Endothelial cell of umbilical vein (primary cell): ENCODE measurements at regions not wholly inside any gene's neighbourhood (a gene's known extent, or its start where the extent isn't known, plus 50 kb on each side); places are given as distances from the start of the nearest gene placed in this dataset.
A peak's percentile ranks its signal among the peaks of the same experiment; 100 is the strongest.

Experiments
- BruUV-seq: library from RNA; stranded (reverse); fragments of 400-500 nt; replicated peaks from 2 replicates; lab custom pipeline; 2021; lab: Mats Ljungman, UMichigan
- CTCF ChIA-PET: fragments of 300-600, 350-600 bp; sonication (Branson Sonifier 250); formaldehyde crosslinking; loops from one replicate; lab custom pipeline; 2021; ENCODE audit warnings: antibody characterized with exemption, inconsistent platforms; lab: Charles Lee
- POLR2A ChIA-PET: fragments of 300-600, 350-600 bp; sonication (Branson Sonifier 250); formaldehyde crosslinking; loops from one replicate; lab custom pipeline; 2021; ENCODE audit warnings: antibody characterized with exemption, inconsistent platforms; lab: Charles Lee
- DNase-seq: peaks from one replicate; pipeline ENCODE4 v3.0.0-alpha.2; 2011; ENCODE audit warnings: low read depth, low spot score
- FAIRE-seq: peaks from 2 replicates; lab custom pipeline; 2011; peaks lifted over from hg19 to GRCh38; lab: Jason Lieb, UNC
- H2AFZ ChIP-seq: 2 replicates; pipeline ENCODE4 v1.6.0; 2012; ENCODE audit warnings: low read depth, low read length, control low read depth, inconsistent platforms
- H3K27ac ChIP-seq: 2 replicates; pipeline ENCODE4 v1.5.1; 2011; ENCODE audit warnings: low read depth, mild to moderate bottlenecking, control low read depth, low read length, moderate library complexity; ENCODE audit not compliant: insufficient read depth
- H3K27me3 ChIP-seq, 2 experiments: 2 replicates each; pipeline versions ENCODE4 v1.6.0 to v1.6.1; 2011; ENCODE audit warnings: low read length in 2 of 2, mixed read lengths in 1 of 2; ENCODE audit not compliant: control insufficient read depth in 2 of 2, insufficient read depth in 2 of 2
- H3K36me3 ChIP-seq, 2 experiments: 2 replicates in 1 of 2; 3 replicates in 1 of 2; pipeline ENCODE4 v1.5.1; 2011; ENCODE audit warnings: low read length in 2 of 2, mild to moderate bottlenecking in 1 of 2, moderate library complexity in 1 of 2; ENCODE audit not compliant: control insufficient read depth in 2 of 2, insufficient read depth in 2 of 2; ENCODE audit errors: extremely low read depth in 1 of 2
- H3K4me1 ChIP-seq: 3 replicates; pipeline ENCODE4 v1.5.1; 2011; ENCODE audit warnings: mild to moderate bottlenecking, low read length; ENCODE audit not compliant: control insufficient read depth, insufficient read depth; ENCODE audit errors: extremely low read depth
- H3K4me2 ChIP-seq: 2 replicates; pipeline ENCODE4 v1.6.1; 2011; ENCODE audit warnings: low read length, control low read depth, mixed read lengths; ENCODE audit not compliant: insufficient read depth
- H3K4me3 ChIP-seq, 3 experiments: fragments of 200-600 bp in 1 of 3; sonication (generic), shearing (Covaris generic) in 1 of 3; replicated peaks in 1 of 3; 2 replicates each; pipeline ENCODE4 v1.5.1; 2011 to 2016; ENCODE audit warnings: control low read depth in 3 of 3, low read length in 3 of 3, mild to moderate bottlenecking in 2 of 3, inconsistent platforms in 1 of 3, low read depth in 1 of 3, moderate library complexity in 1 of 3; ENCODE audit not compliant: insufficient read depth in 1 of 3
- H3K79me2 ChIP-seq: 2 replicates; pipeline ENCODE4 v1.6.0; 2012; ENCODE audit warnings: low read length, inconsistent platforms; ENCODE audit not compliant: control insufficient read depth, insufficient read depth
- H3K9ac ChIP-seq: replicated peaks from 2 replicates; pipeline ENCODE3; 2011; ENCODE audit warnings: low read length, control low read depth; ENCODE audit not compliant: insufficient read depth; ENCODE audit errors: extremely low read depth
- H3K9me1 ChIP-seq: replicated peaks from 3 replicates; pipeline ENCODE4 v1.6.0; 2011; ENCODE audit warnings: mild to moderate bottlenecking, low read length; ENCODE audit not compliant: control insufficient read depth, insufficient read depth; ENCODE audit errors: extremely low read depth
- H3K9me3 ChIP-seq: replicated peaks from 2 replicates; pipeline ENCODE4 v1.5.1; 2012; ENCODE audit warnings: low read length, inconsistent platforms; ENCODE audit not compliant: control insufficient read depth, insufficient read depth
- H4K20me1 ChIP-seq: replicated peaks from 2 replicates; pipeline ENCODE3; 2011; ENCODE audit warnings: mild to moderate bottlenecking, low read length; ENCODE audit not compliant: control insufficient read depth, insufficient read depth; ENCODE audit errors: extremely low read depth
- MAX ChIP-seq: IDR thresholded peaks from 2 replicates; pipeline ENCODE4 v1.6.1; 2011; ENCODE audit not compliant: insufficient read depth, insufficient read length
- POLR2A ChIP-seq: IDR thresholded peaks from 2 replicates; pipeline ENCODE4 v1.6.1; 2012; ENCODE audit warnings: low read depth, mild to moderate bottlenecking, control low read depth, low read length
- dilution Hi-C: fragments of 300-500 bp; cut with MboI; formaldehyde crosslinking; loops from one replicate; pipeline ENCODE4 v1.15.0; 2019; ENCODE audit warnings: low sequenced_read_pairs; ENCODE audit not compliant: extremely low pct_ligation_motif_present
- intact Hi-C: fragments of 100-400 bp; cut with micrococcal nuclease; formaldehyde crosslinking; loops from one replicate; pipeline ENCODE4 v1.10.0; 2022
- TF ChIP-seq, protein P1 (sequence below), 2 donors: IDR thresholded peaks; 1 replicate in 1 of 2; 2 replicates in 1 of 2; pipeline ENCODE4 v1.5.1; 2011; ENCODE audit warnings: low read length in 2 of 2, mild to moderate bottlenecking in 2 of 2, moderate library complexity in 2 of 2, control low read depth in 1 of 2, inconsistent platforms in 1 of 2, low read depth in 1 of 2; ENCODE audit not compliant: insufficient read depth in 1 of 2; ENCODE audit errors: extremely low read depth in 1 of 2

GRCh38 chr4:74675673-74676279, 118.5 kb downstream of the BTC start:
- Histone ChIP-seq H3K4me2 (no peak overlapping the region), H3K36me3 (no peaks in the 10 kb centered on the region), H3K9me1 (no peaks in the 10 kb centered on the region), H3K27ac (no peak overlapping the region), H3K9me3 (no peaks in the 10 kb centered on the region), H3K27me3 (no peaks in the 10 kb centered on the region), H4K20me1 (no peaks in the 10 kb centered on the region), H3K9ac (no peak overlapping the region), H3K4me1 (peaks cover 9% of the 10 kb centered on the region), H2AFZ (no peak overlapping the region), H3K79me2 (no peaks in the 10 kb centered on the region), H3K4me3 (no peak overlapping the region)
- FAIRE-seq: peak; percentile 88
- peak; percentile 70 for DNase-seq
- ChIA-PET POLR2A (no interaction called here), CTCF (interaction anchor here (0.6 to 9.6 kb wide), 55 partner anchors 8 to 1082 kb away, joined by 3 to 378 read pairs (median 4); partner anchors contain the start of genes AREG, BTC and EREG)
- intact Hi-C loops: loop anchor here (1.0 kb wide), 6 partner anchors 139 to 447 kb away; no protein-coding TSS in a partner anchor
- TF ChIP-seq POLR2A: no peak
- no peak for TF ChIP-seq MAX
- TF ChIP-seq, protein P1, sequence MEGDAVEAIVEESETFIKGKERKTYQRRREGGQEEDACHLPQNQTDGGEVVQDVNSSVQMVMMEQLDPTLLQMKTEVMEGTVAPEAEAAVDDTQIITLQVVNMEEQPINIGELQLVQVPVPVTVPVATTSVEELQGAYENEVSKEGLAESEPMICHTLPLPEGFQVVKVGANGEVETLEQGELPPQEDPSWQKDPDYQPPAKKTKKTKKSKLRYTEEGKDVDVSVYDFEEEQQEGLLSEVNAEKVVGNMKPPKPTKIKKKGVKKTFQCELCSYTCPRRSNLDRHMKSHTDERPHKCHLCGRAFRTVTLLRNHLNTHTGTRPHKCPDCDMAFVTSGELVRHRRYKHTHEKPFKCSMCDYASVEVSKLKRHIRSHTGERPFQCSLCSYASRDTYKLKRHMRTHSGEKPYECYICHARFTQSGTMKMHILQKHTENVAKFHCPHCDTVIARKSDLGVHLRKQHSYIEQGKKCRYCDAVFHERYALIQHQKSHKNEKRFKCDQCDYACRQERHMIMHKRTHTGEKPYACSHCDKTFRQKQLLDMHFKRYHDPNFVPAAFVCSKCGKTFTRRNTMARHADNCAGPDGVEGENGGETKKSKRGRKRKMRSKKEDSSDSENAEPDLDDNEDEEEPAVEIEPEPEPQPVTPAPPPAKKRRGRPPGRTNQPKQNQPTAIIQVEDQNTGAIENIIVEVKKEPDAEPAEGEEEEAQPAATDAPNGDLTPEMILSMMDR (IDR thresholded peaks at IDR 0.05; ENCODE audit: extremely low read depth in 1 of 2, insufficient read depth in 1 of 2, low read depth in 1 of 2, low read length in 2 of 2): peak; percentile 66 to 76
- dilution Hi-C loops: no loop called here
- no TSS peak for BruUV-seq
